ENCODE measurements at regions not wholly inside any gene's neighbourhood (a gene's known extent, or its start where the extent isn't known, plus 50 kb on each side); places are given as distances from the start of the nearest gene placed in this dataset.

GRCh38 chr13:18996221-18996620 lies 185.4 kb downstream of the TUBA3C start:
- ATAC-seq (no peak), DNase-seq (ENCODE audit: low spot score) (no peak)
- peaks cover 84% of the 10 kb centered on the region for H3K36me3 Mint-ChIP-seq (ENCODE audit: low read depth)
- no peaks in the 10 kb centered on the region for H4K20me1 ChIP-seq (replicated peaks; ENCODE audit: insufficient read depth)
- H3K4me1 Mint-ChIP-seq = no peaks in the 10 kb centered on the region; the same call in 2 of the 3 replicates
- no peak overlapping the region for H3K4me2 ChIP-seq
- H3K27ac Mint-ChIP-seq = no peak overlapping the region
- H3K9me2 ChIP-seq (ENCODE audit: insufficient read depth) = no peaks in the 10 kb centered on the region
- H3K4me3 Mint-ChIP-seq = no peak overlapping the region
- H3K79me2 ChIP-seq (replicated peaks; ENCODE audit: insufficient read depth) = no peaks in the 10 kb centered on the region
- H3K4me1 ChIP-seq (ENCODE audit: insufficient read depth) = no peaks in the 10 kb centered on the region
- H3K27ac ChIP-seq (ENCODE audit: low read depth) = no peak overlapping the region
- no peak overlapping the region for H3K4me3 ChIP-seq
- H3K27me3 Mint-ChIP-seq (ENCODE audit: insufficient read depth, low read depth, poor library complexity) = peaks cover 20% of the 10 kb centered on the region
- TF ChIP-seq REST (IDR thresholded peaks at IDR 0.05; ENCODE audit: unreplicated experiment) (no peak), ETS1 (IDR thresholded peaks at IDR 0.05) (no peak), ZNF462 (CRISPR knock-in tag; IDR thresholded peaks at IDR 0.05) (no peak), CREB1 (CRISPR knock-in tag; IDR thresholded peaks at IDR 0.05; ENCODE audit: low read depth) (no peak), ZNF331 (CRISPR knock-in tag; IDR thresholded peaks at IDR 0.05; ENCODE audit: low read depth) (no peak), EZH2 (IDR thresholded peaks at IDR 0.05; ENCODE audit: low read depth, unreplicated experiment) (no peak), ZNF114 (CRISPR knock-in tag; IDR thresholded peaks at IDR 0.05) (no peak), STAT1 (IDR thresholded peaks at IDR 0.05; ENCODE audit: unreplicated experiment) (no peak), JUNB (IDR thresholded peaks at IDR 0.05; ENCODE audit: unreplicated experiment) (no peak), EZH2phosphoT487 (IDR thresholded peaks at IDR 0.05; ENCODE audit: unreplicated experiment) (no peak), NANOG (IDR thresholded peaks at IDR 0.05; ENCODE audit: borderline replicate concordance) (no peak), POLR2AphosphoS5 (IDR thresholded peaks at IDR 0.05; ENCODE audit: low read depth) (no peak)
- TF ChIP-seq, protein P1, sequence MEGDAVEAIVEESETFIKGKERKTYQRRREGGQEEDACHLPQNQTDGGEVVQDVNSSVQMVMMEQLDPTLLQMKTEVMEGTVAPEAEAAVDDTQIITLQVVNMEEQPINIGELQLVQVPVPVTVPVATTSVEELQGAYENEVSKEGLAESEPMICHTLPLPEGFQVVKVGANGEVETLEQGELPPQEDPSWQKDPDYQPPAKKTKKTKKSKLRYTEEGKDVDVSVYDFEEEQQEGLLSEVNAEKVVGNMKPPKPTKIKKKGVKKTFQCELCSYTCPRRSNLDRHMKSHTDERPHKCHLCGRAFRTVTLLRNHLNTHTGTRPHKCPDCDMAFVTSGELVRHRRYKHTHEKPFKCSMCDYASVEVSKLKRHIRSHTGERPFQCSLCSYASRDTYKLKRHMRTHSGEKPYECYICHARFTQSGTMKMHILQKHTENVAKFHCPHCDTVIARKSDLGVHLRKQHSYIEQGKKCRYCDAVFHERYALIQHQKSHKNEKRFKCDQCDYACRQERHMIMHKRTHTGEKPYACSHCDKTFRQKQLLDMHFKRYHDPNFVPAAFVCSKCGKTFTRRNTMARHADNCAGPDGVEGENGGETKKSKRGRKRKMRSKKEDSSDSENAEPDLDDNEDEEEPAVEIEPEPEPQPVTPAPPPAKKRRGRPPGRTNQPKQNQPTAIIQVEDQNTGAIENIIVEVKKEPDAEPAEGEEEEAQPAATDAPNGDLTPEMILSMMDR (conservative IDR thresholded peaks at IDR 0.05; ENCODE audit: low read depth in 2 of 2) = no peak
- H3K36me3 ChIP-seq (ENCODE audit: insufficient read depth) = no peaks in the 10 kb centered on the region; the same call in 1 of the 2 replicates
- no peak overlapping the region for H2AFZ ChIP-seq
- H3F3A ChIP-seq (replicated peaks; ENCODE audit: low read depth) = no peaks in the 10 kb centered on the region
- H3K27me3 ChIP-seq (ENCODE audit: insufficient read depth) = no peaks in the 10 kb centered on the region
- peaks cover 100% of the 10 kb centered on the region for H3K9me3 Mint-ChIP-seq

All from GM23338 (cell line).